ENCODE measurements at regions not wholly inside any gene's neighbourhood (a gene's known extent, or its start where the extent isn't known, plus 50 kb on each side); places are given as distances from the start of the nearest gene placed in this dataset.

DNA sequence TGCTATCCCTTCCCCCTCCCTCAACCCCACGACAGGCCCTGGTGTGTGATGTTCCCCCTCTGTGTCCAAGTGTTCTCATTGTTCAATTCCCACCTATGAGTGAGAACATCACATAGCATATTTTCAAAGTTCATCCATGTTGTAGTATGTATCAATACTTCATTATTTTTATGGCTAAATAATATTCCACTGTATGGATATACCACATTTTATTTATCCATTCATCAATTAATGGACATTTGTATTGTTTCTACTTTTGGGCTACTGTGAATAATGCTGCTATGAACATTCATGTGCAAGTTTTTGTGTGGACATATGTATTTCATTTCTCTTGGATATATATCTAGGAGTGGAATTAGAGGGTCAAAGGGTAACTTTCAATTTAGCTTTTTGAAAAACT lies 58.7 kb upstream of the ARMC2 start:
- TF ChIP-seq CTCF (IDR thresholded peaks at IDR 0.05) (no peak), ZFX (IDR thresholded peaks at IDR 0.05; ENCODE audit: borderline replicate concordance) (no peak)
